ENCODE measurements at regions not wholly inside any gene's neighbourhood (a gene's known extent, or its start where the extent isn't known, plus 50 kb on each side); places are given as distances from the start of the nearest gene placed in this dataset.

DNA sequence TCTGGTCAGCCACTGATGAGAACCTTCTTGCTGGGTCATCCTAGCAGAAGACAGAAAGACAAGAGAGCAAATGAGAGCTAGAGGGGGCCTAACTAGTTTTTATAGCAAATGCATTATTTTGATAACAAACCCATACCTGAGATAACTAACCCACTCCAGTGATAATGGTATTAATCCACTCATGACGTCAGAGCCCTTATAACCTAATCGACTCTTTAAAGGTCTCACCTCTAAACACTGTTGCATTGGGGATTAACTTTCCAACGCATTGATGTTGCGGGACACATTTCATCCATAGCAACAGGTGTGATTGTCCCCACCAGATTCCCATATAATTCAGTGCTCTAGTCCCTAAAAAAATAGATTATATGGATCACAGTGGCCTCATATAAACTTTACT lies 312.1 kb downstream of the HTR1B start:
- TF ChIP-seq, protein P1, sequence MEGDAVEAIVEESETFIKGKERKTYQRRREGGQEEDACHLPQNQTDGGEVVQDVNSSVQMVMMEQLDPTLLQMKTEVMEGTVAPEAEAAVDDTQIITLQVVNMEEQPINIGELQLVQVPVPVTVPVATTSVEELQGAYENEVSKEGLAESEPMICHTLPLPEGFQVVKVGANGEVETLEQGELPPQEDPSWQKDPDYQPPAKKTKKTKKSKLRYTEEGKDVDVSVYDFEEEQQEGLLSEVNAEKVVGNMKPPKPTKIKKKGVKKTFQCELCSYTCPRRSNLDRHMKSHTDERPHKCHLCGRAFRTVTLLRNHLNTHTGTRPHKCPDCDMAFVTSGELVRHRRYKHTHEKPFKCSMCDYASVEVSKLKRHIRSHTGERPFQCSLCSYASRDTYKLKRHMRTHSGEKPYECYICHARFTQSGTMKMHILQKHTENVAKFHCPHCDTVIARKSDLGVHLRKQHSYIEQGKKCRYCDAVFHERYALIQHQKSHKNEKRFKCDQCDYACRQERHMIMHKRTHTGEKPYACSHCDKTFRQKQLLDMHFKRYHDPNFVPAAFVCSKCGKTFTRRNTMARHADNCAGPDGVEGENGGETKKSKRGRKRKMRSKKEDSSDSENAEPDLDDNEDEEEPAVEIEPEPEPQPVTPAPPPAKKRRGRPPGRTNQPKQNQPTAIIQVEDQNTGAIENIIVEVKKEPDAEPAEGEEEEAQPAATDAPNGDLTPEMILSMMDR (IDR thresholded peaks at IDR 0.05) = no peak
- TF ChIP-seq POLR2A (IDR thresholded peaks at IDR 0.05) = no peak
